Gastroesophageal sphincter (tissue), 4 donors: ENCODE measurements at regions not wholly inside any gene's neighbourhood (a gene's known extent, or its start where the extent isn't known, plus 50 kb on each side); places are given as distances from the start of the nearest gene placed in this dataset.
"Not testable (repeated sequence)": the region's sequence is repeated elsewhere in the genome, so short reads cannot be mapped to it uniquely, and the experiment has no call there.

Experiments used
- ATAC-seq: fragments of 150-250 bp; one replicate; pipeline ENCODE4 v1.9.1; 2016; ENCODE audit warnings: mild to moderate bottlenecking, moderate library complexity
- H3K27ac ChIP-seq, 4 donors: fragments of 200-600 bp; sonication (generic) in 3 of 4; 1 replicate in 3 of 4; 2 replicates in 1 of 4; pipeline ENCODE4 v1.5.1; 2016 to 2019
- H3K27me3 ChIP-seq: fragments of 200-600 bp; sonication (generic); one replicate; pipeline ENCODE4 v1.5.1; 2019
- H3K36me3 ChIP-seq, 2 donors: fragments of 200-600 bp; sonication (generic); one replicate each; pipeline ENCODE4 v1.5.1; 2019; ENCODE audit warnings: control low read depth in 1 of 2
- H3K4me1 ChIP-seq, 3 donors: fragments of 200-600 bp; sonication (generic); 1 replicate in 2 of 3; 2 replicates in 1 of 3; pipeline ENCODE4 v1.5.1; 2016 to 2019; ENCODE audit warnings: control low read depth in 2 of 3
- H3K4me3 ChIP-seq, 2 donors: fragments of 200-600 bp; sonication (generic); one replicate each; pipeline ENCODE4 v1.5.1; 2019; ENCODE audit warnings: mild to moderate bottlenecking in 1 of 2, moderate library complexity in 1 of 2
- H3K9me3 ChIP-seq, 3 donors: fragments of 200-600 bp; sonication (generic); one replicate each; pipeline ENCODE4 v1.5.1; 2017 to 2019; ENCODE audit warnings: control low read depth in 2 of 3
- EP300 ChIP-seq: sonication (generic); formaldehyde crosslinking; IDR thresholded peaks from one replicate; pipeline ENCODE4 v1.6.1; 2017; ENCODE audit warnings: antibody characterized with exemption, mild to moderate bottlenecking
- POLR2A ChIP-seq, 2 donors: fragments of 450-650 bp; IDR thresholded peaks; one replicate each; pipeline ENCODE4 v1.6.1; 2017; ENCODE audit warnings: antibody characterized with exemption in 2 of 2, mild to moderate bottlenecking in 2 of 2, moderate library complexity in 1 of 2
- POLR2AphosphoS5 ChIP-seq: sonication (generic); formaldehyde crosslinking; IDR thresholded peaks from one replicate; pipeline ENCODE4 v1.6.1; 2017; ENCODE audit warnings: antibody characterized with exemption
- WGBS, 2 donors: methylation state at CpG; one replicate each; pipeline ENCODE4 v1.1.5; 2018; ENCODE audit warnings: low coverage in 1 of 2; 5-methylcytosine and 5-hydroxymethylcytosine counted together
- TF ChIP-seq, protein P1 (sequence below), 4 experiments: fragments of 200-600 bp in 2 of 4; fragments of 450-650 bp in 2 of 4; sonication (generic) in 1 of 4; IDR thresholded peaks; one replicate each; pipeline ENCODE4 v1.5.1; 2017 to 2019; ENCODE audit warnings: antibody characterized with exemption in 4 of 4, mild to moderate bottlenecking in 2 of 4, moderate library complexity in 2 of 4

DNA sequence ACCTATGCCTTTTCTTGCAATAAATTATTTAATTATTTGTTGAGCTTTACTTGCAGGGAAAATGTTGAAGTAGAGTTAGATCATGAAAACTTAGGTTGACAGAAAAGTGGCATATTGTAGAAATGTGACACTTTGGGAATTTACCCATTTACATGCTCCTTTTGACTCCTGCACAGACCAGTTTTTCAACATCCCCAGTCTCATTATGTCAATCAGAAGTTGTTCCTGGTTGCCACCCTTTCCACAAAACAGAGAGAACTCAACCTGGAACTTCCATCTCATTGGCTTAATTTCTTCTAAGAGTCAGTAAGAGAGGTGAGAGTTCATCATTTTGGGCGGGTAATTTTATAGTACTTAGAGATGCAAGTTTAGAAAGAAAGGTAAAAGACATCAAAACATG is 284.6 kb upstream of the ANKRD50 start:
- H3K36me3 ChIP-seq, result no peaks in the 10 kb centered on the region
- WGBS, 2 donors, result 100% methylated on average over 1 of the region's 1 CpG
- no peak for ATAC-seq
- H3K4me1 ChIP-seq, result no peaks in the 10 kb centered on the region
- H3K4me3 ChIP-seq, result no peak overlapping the region
- TF ChIP-seq, protein P1, sequence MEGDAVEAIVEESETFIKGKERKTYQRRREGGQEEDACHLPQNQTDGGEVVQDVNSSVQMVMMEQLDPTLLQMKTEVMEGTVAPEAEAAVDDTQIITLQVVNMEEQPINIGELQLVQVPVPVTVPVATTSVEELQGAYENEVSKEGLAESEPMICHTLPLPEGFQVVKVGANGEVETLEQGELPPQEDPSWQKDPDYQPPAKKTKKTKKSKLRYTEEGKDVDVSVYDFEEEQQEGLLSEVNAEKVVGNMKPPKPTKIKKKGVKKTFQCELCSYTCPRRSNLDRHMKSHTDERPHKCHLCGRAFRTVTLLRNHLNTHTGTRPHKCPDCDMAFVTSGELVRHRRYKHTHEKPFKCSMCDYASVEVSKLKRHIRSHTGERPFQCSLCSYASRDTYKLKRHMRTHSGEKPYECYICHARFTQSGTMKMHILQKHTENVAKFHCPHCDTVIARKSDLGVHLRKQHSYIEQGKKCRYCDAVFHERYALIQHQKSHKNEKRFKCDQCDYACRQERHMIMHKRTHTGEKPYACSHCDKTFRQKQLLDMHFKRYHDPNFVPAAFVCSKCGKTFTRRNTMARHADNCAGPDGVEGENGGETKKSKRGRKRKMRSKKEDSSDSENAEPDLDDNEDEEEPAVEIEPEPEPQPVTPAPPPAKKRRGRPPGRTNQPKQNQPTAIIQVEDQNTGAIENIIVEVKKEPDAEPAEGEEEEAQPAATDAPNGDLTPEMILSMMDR (IDR thresholded peaks at IDR 0.05), result no peak
- TF ChIP-seq EP300, result no peak
- no peak for TF ChIP-seq POLR2A (IDR thresholded peaks at IDR 0.05)
- TF ChIP-seq POLR2AphosphoS5, result no peak
- no peaks in the 10 kb centered on the region for H3K27me3 ChIP-seq
- no peak overlapping the region for H3K27ac ChIP-seq
- no peaks in the 10 kb centered on the region for H3K9me3 ChIP-seq

DNA sequence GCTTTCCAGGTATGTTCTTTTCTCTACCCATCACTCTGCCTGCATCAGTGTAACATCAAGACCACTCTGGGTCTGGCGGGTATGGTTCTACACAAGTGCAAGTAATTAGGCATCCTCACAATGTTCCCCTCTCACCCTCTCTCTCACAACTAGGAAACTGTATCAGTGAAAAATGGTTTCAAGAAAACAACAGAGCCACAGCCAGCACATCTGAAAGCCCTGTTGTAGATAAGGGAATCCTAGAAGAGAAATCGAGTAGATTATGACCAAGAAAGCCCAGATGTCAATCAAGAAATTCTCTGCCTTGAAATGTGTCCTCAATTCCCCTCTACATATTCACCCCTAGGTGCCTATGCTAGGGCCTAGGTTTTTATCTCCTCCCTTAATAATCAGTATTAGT is 281.3 kb upstream of the ANKRD50 start:
- WGBS, 2 donors, result 81 to 100% methylated on average over 2 of the region's 2 CpGs
- no peaks in the 10 kb centered on the region for H3K27me3 ChIP-seq
- ATAC-seq, result no peak
- H3K27ac ChIP-seq, result no peak overlapping the region
- no peaks in the 10 kb centered on the region for H3K9me3 ChIP-seq
- no peaks in the 10 kb centered on the region for H3K36me3 ChIP-seq
- TF ChIP-seq, protein P1 (IDR thresholded peaks at IDR 0.05), result no peak
- no peak for TF ChIP-seq POLR2AphosphoS5
- TF ChIP-seq POLR2A (IDR thresholded peaks at IDR 0.05), result no peak
- no peak for TF ChIP-seq EP300
- H3K4me3 ChIP-seq, result no peak overlapping the region
- H3K4me1 ChIP-seq, result no peaks in the 10 kb centered on the region

DNA sequence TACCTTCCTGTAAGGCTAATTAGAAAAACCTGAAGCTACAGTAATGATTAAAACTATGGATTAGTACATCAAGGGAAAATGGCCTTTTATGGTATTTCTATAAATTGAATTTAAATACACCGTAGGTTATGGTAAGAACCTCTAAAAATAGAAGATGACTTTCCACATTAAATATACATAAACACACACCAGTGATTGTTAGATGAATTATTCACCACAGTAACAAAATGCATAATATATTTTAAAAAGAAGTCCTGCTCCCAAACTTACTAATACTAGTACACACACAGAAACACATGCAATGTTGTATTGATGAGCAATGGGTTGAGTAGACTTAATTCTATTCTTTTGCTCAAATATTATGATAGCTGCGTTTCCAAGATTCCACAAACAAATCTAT is 277.9 kb upstream of the ANKRD50 start:
- no peaks in the 10 kb centered on the region for H3K36me3 ChIP-seq
- no peak overlapping the region for H3K4me3 ChIP-seq
- TF ChIP-seq EP300, result no peak
- TF ChIP-seq POLR2AphosphoS5, result no peak
- TF ChIP-seq, protein P1 (IDR thresholded peaks at IDR 0.05), result no peak
- no peaks in the 10 kb centered on the region for H3K9me3 ChIP-seq
- no peak overlapping the region for H3K27ac ChIP-seq
- H3K27me3 ChIP-seq, result no peaks in the 10 kb centered on the region
- H3K4me1 ChIP-seq, result no peaks in the 10 kb centered on the region
- 84 to 88% methylated on average over 2 of the region's 2 CpGs for WGBS, 2 donors
- ATAC-seq, result no peak

DNA sequence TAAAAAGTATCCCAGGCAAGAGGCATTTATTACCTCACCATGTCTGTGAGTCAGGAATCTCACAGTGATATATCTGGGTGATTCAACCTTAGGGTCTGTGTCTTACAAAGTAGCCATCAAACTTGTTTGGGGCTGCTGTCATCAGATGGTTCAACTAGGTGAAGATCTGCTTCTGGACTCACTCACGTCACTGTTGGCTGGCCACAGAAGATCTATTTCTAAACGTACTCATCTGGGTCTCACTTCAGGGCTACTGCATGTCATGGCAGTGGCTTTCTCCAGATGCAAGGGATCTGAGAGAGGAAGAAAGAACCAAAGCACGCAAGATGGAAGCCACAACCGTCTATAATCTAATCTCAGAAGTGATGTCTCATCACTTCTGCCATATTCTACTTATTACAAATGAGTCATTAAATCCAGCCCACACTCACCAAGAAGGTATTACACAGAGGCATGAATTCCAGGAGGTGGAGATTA is 267.8 kb upstream of the ANKRD50 start:
- Histone ChIP-seq H3K27ac (no peak overlapping the region), H3K36me3 (no peaks in the 10 kb centered on the region), H3K9me3 (no peaks in the 10 kb centered on the region), H3K27me3 (no peaks in the 10 kb centered on the region), H3K4me3 (no peak overlapping the region), H3K4me1 (no peaks in the 10 kb centered on the region)
- 73% methylated on average over 4 of the region's 4 CpGs; no CpG with 5 or more reads in 1 of the 2 donors for WGBS, 2 donors
- ATAC-seq, result no peak
- TF ChIP-seq EP300, result no peak
- no peak for TF ChIP-seq POLR2A (IDR thresholded peaks at IDR 0.05)
- TF ChIP-seq POLR2AphosphoS5, result no peak
- TF ChIP-seq, protein P1 (IDR thresholded peaks at IDR 0.05), result no peak

DNA sequence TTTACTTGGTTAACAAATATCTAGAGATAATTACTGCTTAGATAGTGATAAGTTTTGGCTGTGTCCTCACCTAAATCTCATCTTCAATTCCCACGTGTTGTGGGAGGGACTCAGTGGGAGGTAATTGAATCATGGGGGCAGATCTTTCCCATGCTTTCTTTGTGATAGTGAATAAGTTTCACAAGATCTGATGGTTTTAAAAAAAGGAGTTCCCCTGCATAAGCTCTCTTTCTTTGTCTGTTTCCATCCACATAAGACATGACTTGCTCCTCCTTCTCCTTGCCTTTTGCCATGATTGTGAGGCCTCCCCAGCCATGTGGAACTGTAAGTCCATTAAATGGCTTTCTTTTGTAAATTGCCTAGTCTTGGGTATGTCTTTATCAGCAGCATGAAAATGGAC is 266.0 kb upstream of the ANKRD50 start:
- 43 to 93% methylated on average over 1 of the region's 1 CpG for WGBS, 2 donors
- H3K27me3 ChIP-seq, H3K9me3 ChIP-seq, H3K4me3 ChIP-seq, H3K4me1 ChIP-seq, H3K27ac ChIP-seq, H3K36me3 ChIP-seq, ATAC-seq: not testable (repeated sequence)

DNA sequence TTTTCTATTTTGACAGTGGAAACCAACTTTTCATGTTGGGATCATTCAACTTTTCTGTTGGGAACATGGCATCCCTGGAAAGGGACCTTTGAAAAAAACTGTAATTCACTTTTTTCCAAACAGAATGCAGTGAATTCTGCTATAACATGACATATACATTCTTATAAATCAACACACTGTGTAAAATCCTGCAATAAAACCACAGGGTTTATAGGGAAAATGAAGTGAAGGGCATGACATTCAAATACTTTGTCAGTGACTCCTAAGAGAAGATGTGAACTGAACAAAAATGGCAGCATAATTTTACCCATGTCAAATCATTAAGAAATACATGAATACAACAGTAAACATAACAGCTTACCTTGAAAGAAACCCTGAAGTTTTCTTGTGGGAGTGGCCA is 264.5 kb upstream of the ANKRD50 start:
- Histone ChIP-seq H3K4me3 (no peak overlapping the region), H3K9me3 (no peaks in the 10 kb centered on the region), H3K27me3 (no peaks in the 10 kb centered on the region), H3K36me3 (no peaks in the 10 kb centered on the region), H3K4me1 (no peaks in the 10 kb centered on the region), H3K27ac (no peak overlapping the region)
- ATAC-seq, result no peak
- TF ChIP-seq, protein P1 (IDR thresholded peaks at IDR 0.05), result no peak
- TF ChIP-seq EP300, result no peak
- TF ChIP-seq POLR2AphosphoS5, result no peak
- no peak for TF ChIP-seq POLR2A (IDR thresholded peaks at IDR 0.05)
